ENCODE measurements at regions not wholly inside any gene's neighbourhood (a gene's known extent, or its start where the extent isn't known, plus 50 kb on each side); places are given as distances from the start of the nearest gene placed in this dataset.

DNA sequence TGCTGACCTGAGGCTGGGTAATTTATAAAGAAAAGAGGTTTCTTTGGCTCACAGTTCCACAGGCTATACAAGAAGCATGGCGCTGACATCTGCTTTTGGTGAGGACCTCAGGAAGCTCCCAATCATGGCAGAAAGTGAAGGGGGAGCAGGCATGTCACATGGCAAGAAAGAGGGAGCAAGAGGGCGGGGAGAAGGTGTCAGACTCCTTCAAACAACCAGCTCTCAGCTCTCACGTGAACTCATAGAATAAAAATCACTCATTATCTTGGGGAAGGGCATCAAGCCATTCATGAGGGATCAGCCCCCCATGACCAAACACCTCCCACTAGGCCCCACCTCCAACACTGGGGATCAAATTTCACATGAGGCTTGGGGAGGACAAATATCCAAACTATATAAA lies 266.8 kb downstream of the RHOU start:
- no peak for DNase-seq
- Histone ChIP-seq H4K20me1 (ENCODE audit: insufficient read depth) (no peaks in the 10 kb centered on the region), H3K4me2 (no peak overlapping the region), H3K4me3 (no peak overlapping the region), H3K27ac (no peak overlapping the region), H3K36me3 (ENCODE audit: low read depth) (no peaks in the 10 kb centered on the region), H3K27me3 (ENCODE audit: insufficient read depth, low read depth) (peaks cover 74% of the 10 kb centered on the region), H3F3A (ENCODE audit: insufficient read depth, low read depth) (no peaks in the 10 kb centered on the region), H3K9me3 (ENCODE audit: insufficient read depth, low read depth) (no peaks in the 10 kb centered on the region), H2AFZ (no peak overlapping the region), H3K79me2 (ENCODE audit: low read depth) (no peaks in the 10 kb centered on the region), H3K9me2 (ENCODE audit: insufficient read depth) (no peaks in the 10 kb centered on the region), H3K4me1 (replicated peaks; ENCODE audit: insufficient read depth) (no peaks in the 10 kb centered on the region)
- intact Hi-C loops (cut with micrococcal nuclease; ENCODE audit: unreplicated experiment) = no loop called here
- no TSS peak for BruUV-seq (replicated peaks)
- ChIA-PET POLR2A (ENCODE audit: unreplicated experiment) (no interaction called here), CTCF (no interaction called here)
- no peak for TF ChIP-seq EZH2 (IDR thresholded peaks at IDR 0.05; ENCODE audit: low read depth)

- no peaks in the 10 kb centered on the region for H3K4me1 ChIP-seq (replicated peaks; ENCODE audit: insufficient read depth)
- ChIA-PET POLR2A (ENCODE audit: unreplicated experiment) (no interaction called here), CTCF (no interaction called here)
- H3K27me3 ChIP-seq (ENCODE audit: insufficient read depth, low read depth) = peaks cover 71% of the 10 kb centered on the region
- H2AFZ ChIP-seq = no peak overlapping the region
- H3K36me3 ChIP-seq (ENCODE audit: low read depth) = no peaks in the 10 kb centered on the region
- no peak overlapping the region for H3K27ac ChIP-seq
- TF ChIP-seq, protein P1, sequence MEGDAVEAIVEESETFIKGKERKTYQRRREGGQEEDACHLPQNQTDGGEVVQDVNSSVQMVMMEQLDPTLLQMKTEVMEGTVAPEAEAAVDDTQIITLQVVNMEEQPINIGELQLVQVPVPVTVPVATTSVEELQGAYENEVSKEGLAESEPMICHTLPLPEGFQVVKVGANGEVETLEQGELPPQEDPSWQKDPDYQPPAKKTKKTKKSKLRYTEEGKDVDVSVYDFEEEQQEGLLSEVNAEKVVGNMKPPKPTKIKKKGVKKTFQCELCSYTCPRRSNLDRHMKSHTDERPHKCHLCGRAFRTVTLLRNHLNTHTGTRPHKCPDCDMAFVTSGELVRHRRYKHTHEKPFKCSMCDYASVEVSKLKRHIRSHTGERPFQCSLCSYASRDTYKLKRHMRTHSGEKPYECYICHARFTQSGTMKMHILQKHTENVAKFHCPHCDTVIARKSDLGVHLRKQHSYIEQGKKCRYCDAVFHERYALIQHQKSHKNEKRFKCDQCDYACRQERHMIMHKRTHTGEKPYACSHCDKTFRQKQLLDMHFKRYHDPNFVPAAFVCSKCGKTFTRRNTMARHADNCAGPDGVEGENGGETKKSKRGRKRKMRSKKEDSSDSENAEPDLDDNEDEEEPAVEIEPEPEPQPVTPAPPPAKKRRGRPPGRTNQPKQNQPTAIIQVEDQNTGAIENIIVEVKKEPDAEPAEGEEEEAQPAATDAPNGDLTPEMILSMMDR (conservative IDR thresholded peaks at IDR 0.05) = no peak
- no peak for TF ChIP-seq EZH2 (IDR thresholded peaks at IDR 0.05; ENCODE audit: low read depth)
- no peak overlapping the region for H3K4me2 ChIP-seq
- BruUV-seq (replicated peaks) = no TSS peak
- no peaks in the 10 kb centered on the region for H3K79me2 ChIP-seq (ENCODE audit: low read depth)
- no peak overlapping the region for H3K4me3 ChIP-seq
- no peaks in the 10 kb centered on the region for H3K9me2 ChIP-seq (ENCODE audit: insufficient read depth)
- intact Hi-C loops (cut with micrococcal nuclease; ENCODE audit: unreplicated experiment) = no loop called here
- DNase-seq = no peak
- H3K9me3 ChIP-seq (ENCODE audit: insufficient read depth, low read depth) = no peaks in the 10 kb centered on the region
- no peaks in the 10 kb centered on the region for H4K20me1 ChIP-seq (ENCODE audit: insufficient read depth)
- no peaks in the 10 kb centered on the region for H3F3A ChIP-seq (ENCODE audit: insufficient read depth, low read depth)
These were observed 267.2 kb downstream of the RHOU start for GRCh38 chr1:229002451-229002960.

DNA sequence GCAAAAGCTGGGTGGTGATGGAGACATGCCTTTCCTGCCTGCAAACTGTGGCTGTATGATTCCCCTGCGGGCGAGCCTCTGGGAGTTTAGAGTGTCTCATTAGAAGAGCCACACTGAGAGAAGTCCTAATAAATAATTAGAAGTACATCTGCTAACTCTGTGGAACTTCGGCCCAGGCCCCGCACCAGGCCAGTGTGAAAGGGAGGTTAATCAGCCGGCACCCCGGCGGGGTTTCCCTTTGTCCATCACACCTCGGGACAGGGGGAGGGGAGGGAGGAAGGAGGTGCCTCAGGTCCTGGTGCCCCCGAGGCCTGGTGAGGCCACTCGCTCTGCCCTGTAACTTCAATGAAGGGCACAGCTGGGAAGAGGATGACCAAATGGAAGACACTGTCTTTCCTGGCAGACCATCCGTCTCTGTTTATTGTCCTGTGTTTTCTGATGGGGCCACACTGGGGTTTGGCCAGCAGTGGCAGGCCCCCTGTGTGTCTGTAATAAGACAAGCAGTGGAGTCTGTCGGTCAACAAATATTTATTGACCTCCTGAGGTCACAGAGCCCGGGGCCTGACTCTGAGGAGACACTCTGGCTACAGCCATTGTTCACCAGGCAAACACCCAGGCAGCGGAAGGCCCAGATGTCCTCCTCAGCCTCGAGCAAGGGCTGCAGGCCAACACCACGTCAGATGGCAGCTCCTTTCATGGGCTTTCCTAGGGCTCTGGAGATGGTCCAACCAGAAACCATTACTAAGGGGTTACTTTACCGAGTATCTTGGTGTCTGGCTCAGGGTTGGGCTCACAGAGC lies 267.5 kb upstream of the RAB4A start:
- Histone ChIP-seq H3K79me2 (ENCODE audit: low read depth) (no peaks in the 10 kb centered on the region), H3K36me3 (ENCODE audit: low read depth) (no peaks in the 10 kb centered on the region), H3K4me3 (no peak overlapping the region), H3K9me2 (ENCODE audit: insufficient read depth) (no peaks in the 10 kb centered on the region), H4K20me1 (ENCODE audit: insufficient read depth) (no peaks in the 10 kb centered on the region), H3K27ac (no peak overlapping the region), H3K4me2 (no peak overlapping the region), H2AFZ (no peak overlapping the region), H3F3A (ENCODE audit: insufficient read depth, low read depth) (no peaks in the 10 kb centered on the region), H3K4me1 (replicated peaks; ENCODE audit: insufficient read depth) (no peaks in the 10 kb centered on the region), H3K27me3 (ENCODE audit: insufficient read depth, low read depth) (peaks cover 74% of the 10 kb centered on the region), H3K9me3 (ENCODE audit: insufficient read depth, low read depth) (no peaks in the 10 kb centered on the region)
- intact Hi-C loops (cut with micrococcal nuclease; ENCODE audit: unreplicated experiment) = no loop called here
- ChIA-PET POLR2A (ENCODE audit: unreplicated experiment) (no interaction called here), CTCF (no interaction called here)
- no peak for TF ChIP-seq EZH2 (IDR thresholded peaks at IDR 0.05; ENCODE audit: low read depth)
- TF ChIP-seq, protein P1 (conservative IDR thresholded peaks at IDR 0.05) = no peak
- BruUV-seq (replicated peaks) = no TSS peak
- no peak for DNase-seq

Data from PC-9 (cell line).